ENCODE measurements at regions not wholly inside any gene's neighbourhood (a gene's known extent, or its start where the extent isn't known, plus 50 kb on each side); places are given as distances from the start of the nearest gene placed in this dataset.

DNA sequence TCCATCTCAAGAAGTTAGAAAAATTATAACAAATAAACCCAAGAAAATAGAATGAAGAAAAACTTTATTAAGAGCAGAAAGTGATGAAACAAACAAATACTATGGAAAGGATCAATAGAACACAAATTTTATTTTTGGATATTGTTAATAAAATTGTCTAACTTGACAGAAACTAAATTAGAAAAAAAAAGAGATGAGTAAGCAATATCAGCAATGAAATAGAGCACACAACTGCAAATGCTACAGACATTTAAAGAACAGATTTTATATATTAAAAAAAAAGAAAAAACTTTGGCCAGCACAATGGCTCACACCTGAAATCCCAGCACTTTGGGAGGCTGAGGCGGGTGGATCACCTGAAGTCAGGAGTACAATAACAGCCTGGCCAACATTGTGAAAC lies 628.0 kb downstream of the EPHA7 start:
- H3K9ac ChIP-seq (ENCODE audit: low read depth, low read length) = no peak overlapping the region
- no peak overlapping the region for H3K27ac ChIP-seq (ENCODE audit: low read length)
- H3K4me1 ChIP-seq (ENCODE audit: insufficient read depth, low read length) = no peaks in the 10 kb centered on the region
- H3K36me3 ChIP-seq (ENCODE audit: insufficient read depth, low read depth, low read length) = no peaks in the 10 kb centered on the region
- no peak overlapping the region for H3K4me3 ChIP-seq (ENCODE audit: low read length)
- H3K9me3 ChIP-seq (ENCODE audit: insufficient read depth, low read depth, low read length) = no peaks in the 10 kb centered on the region
- H3K27me3 ChIP-seq (ENCODE audit: insufficient read depth, low read length) = no peaks in the 10 kb centered on the region

DNA sequence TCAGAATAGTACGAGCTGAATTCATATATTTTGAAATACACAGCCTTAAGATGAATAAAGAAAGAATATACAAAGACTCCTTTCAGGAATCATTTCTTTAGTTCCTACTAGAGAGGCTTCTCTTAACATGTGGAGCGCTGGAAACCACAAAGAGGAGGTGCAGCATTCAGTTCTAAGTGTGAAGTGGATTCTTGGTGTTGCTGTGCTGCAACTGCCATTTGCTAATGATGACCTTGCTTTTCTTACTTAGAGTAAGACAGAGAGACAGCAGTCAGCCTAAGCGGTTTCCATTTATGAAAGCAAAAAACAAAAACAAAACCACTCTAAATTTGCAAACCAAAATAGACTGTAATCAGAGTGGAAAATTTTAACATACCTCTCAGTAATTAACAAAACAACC lies 629.0 kb downstream of the EPHA7 start:
- no peaks in the 10 kb centered on the region for H3K36me3 ChIP-seq (ENCODE audit: insufficient read depth, low read depth, low read length)
- H3K9ac ChIP-seq (ENCODE audit: low read depth, low read length) = no peak overlapping the region
- no peaks in the 10 kb centered on the region for H3K9me3 ChIP-seq (ENCODE audit: insufficient read depth, low read depth, low read length)
- no peak overlapping the region for H3K4me3 ChIP-seq (ENCODE audit: low read length)
- H3K27me3 ChIP-seq (ENCODE audit: insufficient read depth, low read length) = no peaks in the 10 kb centered on the region
- H3K4me1 ChIP-seq (ENCODE audit: insufficient read depth, low read length) = no peaks in the 10 kb centered on the region
- no peak overlapping the region for H3K27ac ChIP-seq (ENCODE audit: low read length)

- H3K4me3 ChIP-seq (ENCODE audit: low read length) = no peak overlapping the region
- no peaks in the 10 kb centered on the region for H3K9me3 ChIP-seq (ENCODE audit: insufficient read depth, low read depth, low read length)
- no peaks in the 10 kb centered on the region for H3K4me1 ChIP-seq (ENCODE audit: insufficient read depth, low read length)
- no peak overlapping the region for H3K27ac ChIP-seq (ENCODE audit: low read length)
- no peaks in the 10 kb centered on the region for H3K36me3 ChIP-seq (ENCODE audit: insufficient read depth, low read depth, low read length)
- H3K27me3 ChIP-seq (ENCODE audit: insufficient read depth, low read length) = no peaks in the 10 kb centered on the region
- H3K9ac ChIP-seq (ENCODE audit: low read depth, low read length) = no peak overlapping the region
Measured at GRCh38 chr6:92784235-92784634, 635.1 kb downstream of the EPHA7 start.

- no peaks in the 10 kb centered on the region for H3K27me3 ChIP-seq (ENCODE audit: insufficient read depth, low read length)
- H3K4me1 ChIP-seq (ENCODE audit: insufficient read depth, low read length) = peaks cover 4% of the 10 kb centered on the region; the same call in 1 of the 2 replicates
- H3K9ac ChIP-seq (ENCODE audit: low read depth, low read length) = no peak overlapping the region
- no peak overlapping the region for H3K27ac ChIP-seq (ENCODE audit: low read length)
- H3K9me3 ChIP-seq (ENCODE audit: insufficient read depth, low read depth, low read length) = no peaks in the 10 kb centered on the region
- no peak overlapping the region for H3K4me3 ChIP-seq (ENCODE audit: low read length)
- no peaks in the 10 kb centered on the region for H3K36me3 ChIP-seq (ENCODE audit: insufficient read depth, low read depth, low read length)
Measured at GRCh38 chr6:92779746-92780145, 639.6 kb downstream of the EPHA7 start.

GRCh38 chr6:92777146-92777740 lies 642.1 kb downstream of the EPHA7 start:
- no peak overlapping the region for H3K4me3 ChIP-seq (ENCODE audit: low read length)
- H3K4me1 ChIP-seq (ENCODE audit: insufficient read depth, low read length) = peaks cover 4% of the 10 kb centered on the region; the same call in 1 of the 2 replicates
- no peak overlapping the region for H3K9ac ChIP-seq (ENCODE audit: low read depth, low read length)
- H3K27ac ChIP-seq (ENCODE audit: low read length) = no peak overlapping the region
- H3K27me3 ChIP-seq (ENCODE audit: insufficient read depth, low read length) = no peaks in the 10 kb centered on the region
- no peaks in the 10 kb centered on the region for H3K9me3 ChIP-seq (ENCODE audit: insufficient read depth, low read depth, low read length)
- H3K36me3 ChIP-seq (ENCODE audit: insufficient read depth, low read depth, low read length) = no peaks in the 10 kb centered on the region

GRCh38 chr6:92770540-92770939 lies 648.8 kb downstream of the EPHA7 start:
- Histone ChIP-seq H3K27me3 (ENCODE audit: insufficient read depth, low read length) (no peaks in the 10 kb centered on the region), H3K27ac (ENCODE audit: low read length) (no peak overlapping the region), H3K4me1 (ENCODE audit: insufficient read depth, low read length) (no peaks in the 10 kb centered on the region), H3K36me3 (ENCODE audit: insufficient read depth, low read depth, low read length) (no peaks in the 10 kb centered on the region), H3K9me3 (ENCODE audit: insufficient read depth, low read depth, low read length) (no peaks in the 10 kb centered on the region), H3K9ac (ENCODE audit: low read depth, low read length) (no peak overlapping the region), H3K4me3 (ENCODE audit: low read length) (no peak overlapping the region)

GRCh38 chr6:92767101-92767500 lies 652.3 kb downstream of the EPHA7 start:
- H3K27ac ChIP-seq (ENCODE audit: low read length) = no peak overlapping the region
- no peaks in the 10 kb centered on the region for H3K36me3 ChIP-seq (ENCODE audit: insufficient read depth, low read depth, low read length)

DNA sequence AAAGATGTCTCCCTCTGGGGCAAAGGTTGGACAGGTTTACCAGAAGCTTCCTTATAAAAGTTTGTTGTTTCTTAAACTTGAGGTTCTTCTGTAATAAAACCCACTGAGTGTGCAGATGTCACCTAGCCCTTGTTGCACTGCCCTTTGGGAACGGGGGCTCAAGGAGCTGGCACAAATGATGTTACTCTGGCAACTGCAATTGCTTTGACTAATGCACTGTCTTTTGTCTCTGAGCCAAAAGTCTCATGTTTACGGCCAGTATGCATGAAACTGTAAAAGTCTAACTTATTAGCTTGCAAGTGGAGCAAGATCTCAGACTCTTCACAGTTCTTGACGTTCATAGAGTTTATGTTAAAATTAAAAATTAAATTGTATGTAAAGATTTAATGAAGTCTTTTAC lies 655.7 kb downstream of the EPHA7 start:
- Histone ChIP-seq H3K4me3 (ENCODE audit: low read length) (no peak overlapping the region), H3K4me1 (ENCODE audit: insufficient read depth, low read length) (0 out of 2 replicates have a peak, but pooled peaks cover 2% of the 10 kb centered on the region), H3K9ac (ENCODE audit: low read depth, low read length) (no peak overlapping the region), H3K36me3 (ENCODE audit: insufficient read depth, low read depth, low read length) (no peaks in the 10 kb centered on the region), H3K27me3 (ENCODE audit: insufficient read depth, low read length) (no peaks in the 10 kb centered on the region), H3K9me3 (ENCODE audit: insufficient read depth, low read depth, low read length) (no peaks in the 10 kb centered on the region), H3K27ac (ENCODE audit: low read length) (no peak overlapping the region)

More at GRCh38 chr6:92767101-92767500, 652.3 kb downstream of the EPHA7 start:
- Histone ChIP-seq H3K4me3 (ENCODE audit: low read length) (no peak overlapping the region), H3K27me3 (ENCODE audit: insufficient read depth, low read length) (no peaks in the 10 kb centered on the region), H3K9me3 (ENCODE audit: insufficient read depth, low read depth, low read length) (no peaks in the 10 kb centered on the region), H3K4me1 (ENCODE audit: insufficient read depth, low read length) (0 out of 2 replicates have a peak, but pooled peaks cover 2% of the 10 kb centered on the region), H3K9ac (ENCODE audit: low read depth, low read length) (no peak overlapping the region)

DNA sequence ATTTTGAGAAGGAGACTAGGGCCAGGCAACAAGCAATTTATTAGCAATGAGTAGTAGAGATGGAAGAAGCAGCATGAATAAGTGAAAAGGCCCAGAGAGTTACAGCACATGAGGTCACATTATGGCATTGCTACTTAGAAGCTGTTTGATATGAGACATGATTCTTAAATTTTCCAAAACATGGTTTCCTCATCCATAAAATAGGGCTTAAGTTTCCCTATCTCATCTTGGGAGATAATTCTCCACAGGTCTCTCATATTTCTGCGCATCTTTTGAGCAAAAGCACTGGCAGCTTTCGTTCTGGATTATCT lies 656.1 kb downstream of the EPHA7 start:
- Histone ChIP-seq H3K27ac (ENCODE audit: low read length) (no peak overlapping the region), H3K36me3 (ENCODE audit: insufficient read depth, low read depth, low read length) (no peaks in the 10 kb centered on the region), H3K4me3 (ENCODE audit: low read length) (no peak overlapping the region), H3K27me3 (ENCODE audit: insufficient read depth, low read length) (no peaks in the 10 kb centered on the region), H3K9me3 (ENCODE audit: insufficient read depth, low read depth, low read length) (no peaks in the 10 kb centered on the region), H3K9ac (ENCODE audit: low read depth, low read length) (no peak overlapping the region), H3K4me1 (ENCODE audit: insufficient read depth, low read length) (0 out of 2 replicates have a peak, but pooled peaks cover 2% of the 10 kb centered on the region)

DNA sequence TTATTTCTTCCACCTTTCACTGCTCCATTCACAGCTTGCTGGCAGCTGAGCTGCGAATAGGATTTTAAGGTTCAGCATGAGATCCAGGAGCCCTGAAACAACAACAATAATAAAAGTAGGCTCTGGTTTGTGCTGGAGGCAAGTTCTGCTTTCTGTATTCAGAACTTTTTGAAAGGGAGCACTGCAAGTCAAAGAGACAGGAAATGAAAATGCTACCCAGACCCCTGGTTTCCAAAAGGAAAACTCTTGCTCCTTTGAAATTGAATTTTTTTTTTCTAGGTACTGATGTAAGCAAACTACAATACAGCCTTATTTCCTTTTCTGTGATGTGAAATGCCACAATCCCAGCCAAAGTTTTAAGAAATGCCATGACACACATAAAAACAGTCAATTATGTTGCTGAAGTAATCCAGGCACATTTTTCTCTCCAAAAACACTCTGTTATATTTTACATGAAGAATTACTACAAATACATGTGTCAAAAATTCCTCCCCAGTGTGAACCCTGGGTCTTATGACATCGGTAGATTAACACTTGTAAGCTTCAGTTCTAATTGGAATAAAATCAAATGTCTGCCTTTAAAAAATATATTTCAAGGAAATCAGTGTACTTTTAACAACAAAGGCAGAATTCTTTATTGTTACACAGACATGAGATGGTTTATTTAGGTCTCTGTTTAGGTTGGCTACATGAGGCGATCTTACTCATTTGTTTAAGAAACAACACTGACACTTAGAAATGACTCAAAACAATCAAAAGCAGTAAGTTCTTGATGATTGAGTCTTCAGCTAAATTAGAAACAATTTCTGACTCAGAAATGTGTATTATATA lies 656.7 kb downstream of the EPHA7 start:
- Histone ChIP-seq H3K9ac (ENCODE audit: low read depth, low read length) (no peak overlapping the region), H3K4me3 (ENCODE audit: low read length) (no peak overlapping the region), H3K36me3 (ENCODE audit: insufficient read depth, low read depth, low read length) (no peaks in the 10 kb centered on the region), H3K9me3 (ENCODE audit: insufficient read depth, low read depth, low read length) (no peaks in the 10 kb centered on the region), H3K27me3 (ENCODE audit: insufficient read depth, low read length) (no peaks in the 10 kb centered on the region), H3K27ac (ENCODE audit: low read length) (no peak overlapping the region), H3K4me1 (ENCODE audit: insufficient read depth, low read length) (0 out of 2 replicates have a peak, but pooled peaks cover 2% of the 10 kb centered on the region)

DNA sequence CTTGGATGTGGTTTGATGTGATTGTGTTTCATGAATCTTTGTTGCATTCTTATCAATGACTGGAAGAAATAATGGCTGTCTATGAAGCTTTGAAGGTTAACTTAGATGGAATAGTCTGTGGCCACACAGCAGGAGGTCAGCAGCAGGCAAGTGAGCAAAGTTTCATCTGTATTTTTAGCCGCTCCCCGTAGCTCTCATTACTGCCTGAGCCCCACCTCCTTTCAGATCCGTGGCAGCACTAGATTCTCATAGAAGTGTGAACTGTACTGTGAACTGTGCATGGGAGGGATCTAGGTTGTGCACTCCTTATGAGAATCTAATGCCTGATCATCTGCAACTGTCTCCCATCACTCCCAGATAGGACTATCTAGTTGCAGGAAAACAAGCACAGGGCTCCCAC lies 660.2 kb downstream of the EPHA7 start:
- Histone ChIP-seq H3K27me3 (ENCODE audit: insufficient read depth, low read length) (no peaks in the 10 kb centered on the region), H3K4me3 (ENCODE audit: low read length) (no peak overlapping the region), H3K9ac (ENCODE audit: low read depth, low read length) (no peak overlapping the region)

DNA sequence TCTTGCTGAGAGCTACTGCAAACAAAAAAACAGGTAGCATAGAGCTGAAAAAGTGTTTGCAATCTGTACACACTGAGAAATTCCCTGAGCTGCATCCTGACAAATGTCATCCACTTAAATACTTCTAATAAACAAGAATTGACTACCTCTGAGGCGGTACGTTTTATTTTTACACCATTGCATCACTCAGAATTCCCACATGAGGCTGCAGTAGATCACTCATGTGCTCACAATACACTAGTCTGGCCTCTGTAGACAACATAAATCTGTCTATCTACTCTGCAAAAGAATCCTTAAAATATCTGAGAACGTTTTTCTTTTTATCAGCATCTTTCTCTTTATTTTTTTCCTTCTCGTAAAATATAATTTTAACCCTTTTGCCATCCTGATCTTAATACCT lies 661.4 kb downstream of the EPHA7 start:
- Histone ChIP-seq H3K9ac (ENCODE audit: low read depth, low read length) (no peak overlapping the region), H3K27me3 (ENCODE audit: insufficient read depth, low read length) (no peaks in the 10 kb centered on the region), H3K4me3 (ENCODE audit: low read length) (no peak overlapping the region)

More for the DNA sequence above, 660.2 kb downstream of the EPHA7 start:
- Histone ChIP-seq H3K9me3 (ENCODE audit: insufficient read depth, low read depth, low read length) (no peaks in the 10 kb centered on the region), H3K27ac (ENCODE audit: low read length) (no peak overlapping the region), H3K36me3 (ENCODE audit: insufficient read depth, low read depth, low read length) (no peaks in the 10 kb centered on the region), H3K4me1 (ENCODE audit: insufficient read depth, low read length) (peaks cover 5% of the 10 kb centered on the region; the same call in 1 of the 2 replicates)

More for the DNA sequence above, 661.4 kb downstream of the EPHA7 start:
- Histone ChIP-seq H3K27ac (ENCODE audit: low read length) (no peak overlapping the region), H3K36me3 (ENCODE audit: insufficient read depth, low read depth, low read length) (no peaks in the 10 kb centered on the region), H3K9me3 (ENCODE audit: insufficient read depth, low read depth, low read length) (no peaks in the 10 kb centered on the region), H3K4me1 (ENCODE audit: insufficient read depth, low read length) (peaks cover 5% of the 10 kb centered on the region; the same call in 1 of the 2 replicates)
